IMR-90 (cell line): ENCODE measurements at regions not wholly inside any gene's neighbourhood (a gene's known extent, or its start where the extent isn't known, plus 50 kb on each side); places are given as distances from the start of the nearest gene placed in this dataset.

Experiments
- ATAC-seq: fragments of 200-7000 bp; cut with Tn5 transposase; 2 replicates; pipeline ENCODE4 v1.9.1; 2020; ENCODE audit warnings: low read depth, mild to moderate bottlenecking, moderate library complexity
- BruUV-seq: library from RNA; stranded (reverse); fragments of 400-500 nt; replicated peaks from 2 replicates; lab custom pipeline; 2021; lab: Mats Ljungman, UMichigan
- CTCF ChIA-PET: fragments of 300-600 bp; formaldehyde crosslinking; extraction: SDS; loops from one replicate; lab custom pipeline; 2021; ENCODE audit warnings: antibody characterized with exemption; lab: Yijun Ruan, JAX
- POLR2A ChIA-PET: fragments of 300-600 bp; sonication (Branson Sonifier 250); formaldehyde crosslinking; loops from one replicate; lab custom pipeline; 2022; ENCODE audit warnings: antibody characterized with exemption; ENCODE audit not compliant: unreplicated experiment; lab: Charles Lee
- DNase-seq: peaks from one replicate; pipeline ENCODE4 v3.0.0; 2013
- H2AFZ ChIP-seq: replicated peaks from 2 replicates; pipeline ENCODE3; 2013; ENCODE audit warnings: low read length, mild to moderate bottlenecking; ENCODE audit not compliant: poor library complexity
- H2AK5ac ChIP-seq: 2 replicates; pipeline ENCODE4 v1.6.1; 2013; ENCODE audit warnings: low read depth, low read length, inconsistent platforms
- H2AK9ac ChIP-seq: replicated peaks from 2 replicates; pipeline ENCODE3; 2013; ENCODE audit warnings: mild to moderate bottlenecking, low read depth, low read length, moderate library complexity; ENCODE audit not compliant: poor library complexity
- H2BK120ac ChIP-seq: 2 replicates; pipeline ENCODE4 v1.6.1; 2013; ENCODE audit warnings: low read depth, low read length, inconsistent platforms
- H2BK15ac ChIP-seq: 3 replicates; pipeline ENCODE4 v1.6.1; 2013; ENCODE audit warnings: low read depth, low read length, inconsistent platforms
- H2BK20ac ChIP-seq: 2 replicates; pipeline ENCODE4 v1.6.1; 2013; ENCODE audit warnings: low read depth, mild to moderate bottlenecking, inconsistent platforms, low read length, moderate library complexity
- H2BK5ac ChIP-seq: 2 replicates; pipeline ENCODE4 v1.6.1; 2013; ENCODE audit warnings: mild to moderate bottlenecking, low read depth, low read length, inconsistent platforms; ENCODE audit not compliant: poor library complexity, severe bottlenecking
- H3K14ac ChIP-seq: replicated peaks from 2 replicates; pipeline ENCODE4 v1.6.1; 2013; ENCODE audit warnings: low read depth, low read length, inconsistent platforms
- H3K18ac ChIP-seq: 2 replicates; pipeline ENCODE4 v1.6.1; 2013; ENCODE audit warnings: low read depth, low read length, control low read depth
- H3K23ac ChIP-seq: 2 replicates; pipeline ENCODE4 v1.6.1; 2013; ENCODE audit warnings: low read depth, low read length, inconsistent platforms
- H3K27ac ChIP-seq: 2 replicates; pipeline ENCODE4 v1.5.1; 2013; ENCODE audit warnings: mild to moderate bottlenecking, control low read depth, low read length; ENCODE audit not compliant: insufficient read depth
- H3K27me3 ChIP-seq: 2 replicates; pipeline ENCODE4 v1.6.1; 2013; ENCODE audit warnings: low read length; ENCODE audit not compliant: control insufficient read depth, insufficient read depth
- H3K36me3 ChIP-seq: 2 replicates; pipeline ENCODE4 v1.6.1; 2013; ENCODE audit warnings: low read length, mixed read lengths; ENCODE audit not compliant: control insufficient read depth, insufficient read depth
- H3K4ac ChIP-seq: 2 replicates; pipeline ENCODE4 v1.6.1; 2013; ENCODE audit warnings: low read depth, low read length, inconsistent platforms
- H3K4me1 ChIP-seq: 2 replicates; pipeline ENCODE4 v1.6.1; 2013; ENCODE audit warnings: low read length, mixed read lengths; ENCODE audit not compliant: control insufficient read depth, insufficient read depth
- H3K4me2 ChIP-seq: 2 replicates; pipeline ENCODE4 v1.6.1; 2013; ENCODE audit warnings: low read depth, mild to moderate bottlenecking, control low read depth, low read length, moderate library complexity
- H3K4me3 ChIP-seq: 2 replicates; pipeline ENCODE4 v1.5.1; 2013; ENCODE audit warnings: low read depth, mild to moderate bottlenecking, control low read depth, low read length, moderate library complexity; ENCODE audit not compliant: insufficient read depth
- H3K56ac ChIP-seq: 2 replicates; pipeline ENCODE4 v1.6.1; 2013; ENCODE audit warnings: low read length, inconsistent platforms; ENCODE audit not compliant: insufficient read depth; ENCODE audit errors: extremely low read depth
- H3K79me1 ChIP-seq, 2 experiments: 2 replicates each; pipeline ENCODE4 v1.6.1; 2013; ENCODE audit warnings: low read length in 2 of 2, inconsistent platforms in 1 of 2, low read depth in 1 of 2
- H3K9ac ChIP-seq: 2 replicates; pipeline ENCODE4 v1.6.1; 2013; ENCODE audit warnings: low read depth, low read length, control low read depth
- H3K9me1 ChIP-seq: 2 replicates; pipeline ENCODE4 v1.6.1; 2013; ENCODE audit warnings: low read length, inconsistent platforms; ENCODE audit not compliant: insufficient read depth
- H3K9me3 ChIP-seq: 2 replicates; pipeline ENCODE4 v1.6.1; 2013; ENCODE audit warnings: low read length; ENCODE audit not compliant: control insufficient read depth, insufficient read depth
- H4K20me1 ChIP-seq: 2 replicates; pipeline ENCODE4 v1.6.1; 2013; ENCODE audit warnings: low read length, inconsistent platforms; ENCODE audit not compliant: insufficient read depth
- H4K5ac ChIP-seq: 2 replicates; pipeline ENCODE4 v1.6.1; 2013; ENCODE audit warnings: mild to moderate bottlenecking, low read depth, low read length, control low read depth
- H4K8ac ChIP-seq, 2 experiments: 2 replicates each; pipeline ENCODE4 v1.6.1; 2013; ENCODE audit warnings: low read depth in 2 of 2, low read length in 2 of 2, control low read depth in 1 of 2, inconsistent platforms in 1 of 2
- H4K91ac ChIP-seq: 2 replicates; pipeline ENCODE4 v1.6.1; 2013; ENCODE audit warnings: low read depth, low read length, inconsistent platforms; ENCODE audit not compliant: insufficient read depth
- NFE2L2 ChIP-seq: fragments of 150-350 bp; IDR thresholded peaks from 2 replicates; pipeline ENCODE4 v1.6.1; 2016; ENCODE audit warnings: low read depth, mild to moderate bottlenecking, low read length
- RAD21 ChIP-seq: IDR thresholded peaks from 2 replicates; pipeline ENCODE4 v1.6.1; 2012; ENCODE audit warnings: low read length, improper control_type of control experiment
- RFX5 ChIP-seq: IDR thresholded peaks from 2 replicates; pipeline ENCODE4 v1.8.0; 2012; ENCODE audit warnings: low read depth, mild to moderate bottlenecking, low read length, moderate library complexity
- SMC3 ChIP-seq: fragments of 150-350 bp; IDR thresholded peaks from 2 replicates; pipeline ENCODE4 v1.6.1; 2016; ENCODE audit warnings: low read depth, mild to moderate bottlenecking, antibody characterized with exemption, low read length, moderate library complexity
- WGBS, 2 experiments: methylation state at CpG; one replicate each; pipeline versions ENCODE4 v1.1.5 to v1.1.7; 2013; ENCODE audit warnings: missing lambda C conversion rate in 2 of 2; ENCODE audit not compliant: insufficient read length in 1 of 2; ENCODE audit errors: extremely low coverage in 2 of 2; 5-methylcytosine and 5-hydroxymethylcytosine counted together
- dilution Hi-C: fragments of 300-500 bp; cut with HindIII; formaldehyde crosslinking; loops from one replicate; pipeline ENCODE4 v1.14.3; 2018; ENCODE audit warnings: low sequenced_read_pairs; ENCODE audit not compliant: unreplicated experiment
- in situ Hi-C: fragments of 300-500 bp; cut with MboI; formaldehyde crosslinking; loops from 3 replicates; pipeline ENCODE4 v1.14.3; 2019; ENCODE audit warnings: low sequenced_read_pairs, inconsistent platforms, mixed read lengths
- intact Hi-C: fragments of 100-400 bp; cut with micrococcal nuclease; formaldehyde crosslinking; loops from 2 replicates; pipeline ENCODE4 v1.10.0; 2022
- TF ChIP-seq, protein P1 (sequence below): conservative IDR thresholded peaks from 2 replicates; pipeline ENCODE4 v1.5.1; 2012; ENCODE audit warnings: mild to moderate bottlenecking, low read depth, low read length, improper control_type of control experiment

DNA sequence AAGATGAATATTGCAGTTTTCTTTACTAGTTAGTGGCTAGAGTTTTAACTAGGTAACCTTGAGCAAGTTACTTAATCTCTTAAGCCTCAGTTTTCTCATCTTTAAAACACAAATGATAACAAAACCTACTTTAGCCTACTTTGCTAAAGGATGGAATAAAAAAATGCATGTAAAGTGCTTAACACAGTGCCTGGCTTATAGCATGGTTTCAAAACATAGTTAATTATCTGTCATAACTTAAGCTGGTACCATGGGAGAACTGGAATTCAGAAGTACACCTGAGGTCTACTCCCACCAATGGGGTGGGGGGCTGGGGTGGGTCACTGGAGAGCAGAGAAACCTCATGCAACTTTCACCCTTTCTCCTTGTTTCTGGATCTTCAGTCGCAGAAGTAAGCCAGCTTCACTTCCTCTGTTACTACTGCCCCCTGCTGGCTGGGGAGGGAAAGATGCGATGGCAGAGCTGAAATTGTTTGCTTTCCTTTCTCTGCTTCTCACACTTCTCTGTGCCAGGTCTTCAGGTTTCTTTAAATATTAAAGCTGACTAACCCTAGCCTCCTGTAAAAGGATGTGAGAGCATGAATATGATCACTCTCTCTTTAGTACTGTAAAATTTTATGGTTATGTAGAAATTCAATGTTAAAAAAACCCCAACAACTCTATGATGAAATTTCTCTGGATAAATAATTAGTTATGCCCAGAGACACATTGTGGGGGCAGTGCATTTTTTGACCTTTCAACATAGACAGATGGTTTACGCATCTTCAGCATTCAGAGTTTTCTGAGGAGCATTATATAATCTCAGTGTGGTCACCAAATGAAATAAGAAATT is 324.2 kb downstream of the HLX start:
- Histone ChIP-seq H2BK20ac (no peak overlapping the region), H4K20me1 (no peaks in the 10 kb centered on the region), H2BK15ac (no peak overlapping the region), H3K9me3 (no peaks in the 10 kb centered on the region), H3K23ac (no peak overlapping the region), H3K14ac (no peak overlapping the region), H2AK9ac (no peak overlapping the region), H4K5ac (no peak overlapping the region), H2BK120ac (no peak overlapping the region), H3K4ac (no peak overlapping the region), H3K79me1 (no peaks in the 10 kb centered on the region), H2AFZ (peak overlapping the region; percentile 12), H3K18ac (no peak overlapping the region), H4K8ac (no peak overlapping the region), H2AK5ac (no peak overlapping the region), H3K56ac (no peak overlapping the region), H3K4me3 (no peak overlapping the region), H3K9ac (no peak overlapping the region), H4K91ac (no peak overlapping the region), H3K27ac (no peak overlapping the region), H3K36me3 (no peaks in the 10 kb centered on the region), H3K27me3 (no peaks in the 10 kb centered on the region), H3K4me2 (no peak overlapping the region), H3K9me1 (no peaks in the 10 kb centered on the region), H3K4me1 (no peaks in the 10 kb centered on the region), H2BK5ac (no peak overlapping the region)
- peak; percentile 74 for DNase-seq
- in situ Hi-C loops (loop anchor here (5.0 to 10.0 kb wide), 2 partner anchors 301 to 329 kb away; partner anchors contain the start of gene HLX), intact Hi-C loops (loop anchor here (1.0 to 5.0 kb wide), 6 partner anchors 211 to 393 kb away; partner anchors contain the start of gene HLX), dilution Hi-C loops (no loop called here)
- TF ChIP-seq, protein P1, sequence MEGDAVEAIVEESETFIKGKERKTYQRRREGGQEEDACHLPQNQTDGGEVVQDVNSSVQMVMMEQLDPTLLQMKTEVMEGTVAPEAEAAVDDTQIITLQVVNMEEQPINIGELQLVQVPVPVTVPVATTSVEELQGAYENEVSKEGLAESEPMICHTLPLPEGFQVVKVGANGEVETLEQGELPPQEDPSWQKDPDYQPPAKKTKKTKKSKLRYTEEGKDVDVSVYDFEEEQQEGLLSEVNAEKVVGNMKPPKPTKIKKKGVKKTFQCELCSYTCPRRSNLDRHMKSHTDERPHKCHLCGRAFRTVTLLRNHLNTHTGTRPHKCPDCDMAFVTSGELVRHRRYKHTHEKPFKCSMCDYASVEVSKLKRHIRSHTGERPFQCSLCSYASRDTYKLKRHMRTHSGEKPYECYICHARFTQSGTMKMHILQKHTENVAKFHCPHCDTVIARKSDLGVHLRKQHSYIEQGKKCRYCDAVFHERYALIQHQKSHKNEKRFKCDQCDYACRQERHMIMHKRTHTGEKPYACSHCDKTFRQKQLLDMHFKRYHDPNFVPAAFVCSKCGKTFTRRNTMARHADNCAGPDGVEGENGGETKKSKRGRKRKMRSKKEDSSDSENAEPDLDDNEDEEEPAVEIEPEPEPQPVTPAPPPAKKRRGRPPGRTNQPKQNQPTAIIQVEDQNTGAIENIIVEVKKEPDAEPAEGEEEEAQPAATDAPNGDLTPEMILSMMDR = peak; percentile 89
- TF ChIP-seq RAD21 (peak; percentile 90), NFE2L2 (no peak), SMC3 (peak; percentile 92), RFX5 (no peak)
- ChIA-PET CTCF (interaction anchor here (0.7 to 2.0 kb wide), 12 partner anchors 11 to 400 kb away, joined by 3 to 11 read pairs (median 4); partner anchors contain the start of gene HLX), POLR2A (interaction anchor here (0.6 kb wide), 1 partner anchor 320 kb away, joined by 9 read pairs; no protein-coding TSS in a partner anchor)
- no TSS peak for BruUV-seq
- no CpG with 5 or more reads among the region's 3 CpGs for WGBS, 2 experiments
- ATAC-seq = peak; percentile 78
